ENCODE measurements at regions not wholly inside any gene's neighbourhood (a gene's known extent, or its start where the extent isn't known, plus 50 kb on each side); places are given as distances from the start of the nearest gene placed in this dataset.
A peak's percentile ranks its signal among the peaks of the same experiment; 100 is the strongest.

DNA sequence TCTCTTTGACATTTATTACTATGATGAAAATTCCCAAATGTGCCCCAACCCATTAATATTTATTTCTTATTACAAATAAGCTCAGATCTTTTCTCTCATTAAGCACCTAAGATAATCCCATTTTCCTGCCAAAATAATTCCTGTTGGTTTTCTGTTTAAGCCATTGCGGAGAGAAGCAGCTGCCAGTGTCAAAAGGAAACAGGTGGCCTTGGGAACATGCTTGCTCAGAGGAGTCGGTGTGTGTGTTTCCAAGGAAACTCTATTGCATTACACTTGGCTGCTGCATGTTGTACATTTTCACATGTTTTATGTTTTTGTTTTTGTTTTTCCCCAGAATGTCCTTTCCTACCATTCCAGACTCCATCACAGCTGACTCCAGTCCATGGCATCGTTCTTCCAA, 56.4 kb downstream of the CD24 start:
- DNase-seq = no peak

- no peak for DNase-seq
These were observed 57.6 kb downstream of the CD24 start for GRCh38 chr6:106916891-106917290.

- DNase-seq = no peak
These were observed 60.8 kb downstream of the CD24 start for GRCh38 chr6:106913676-106914280.

- no peak for DNase-seq
These were observed 61.4 kb downstream of the CD24 start for GRCh38 chr6:106913111-106913510.

- DNase-seq = no peak
These were observed 62.4 kb downstream of the CD24 start for GRCh38 chr6:106912091-106912490.

- no peak for DNase-seq
These were observed 63.3 kb downstream of the CD24 start for GRCh38 chr6:106910999-106911949.

DNA sequence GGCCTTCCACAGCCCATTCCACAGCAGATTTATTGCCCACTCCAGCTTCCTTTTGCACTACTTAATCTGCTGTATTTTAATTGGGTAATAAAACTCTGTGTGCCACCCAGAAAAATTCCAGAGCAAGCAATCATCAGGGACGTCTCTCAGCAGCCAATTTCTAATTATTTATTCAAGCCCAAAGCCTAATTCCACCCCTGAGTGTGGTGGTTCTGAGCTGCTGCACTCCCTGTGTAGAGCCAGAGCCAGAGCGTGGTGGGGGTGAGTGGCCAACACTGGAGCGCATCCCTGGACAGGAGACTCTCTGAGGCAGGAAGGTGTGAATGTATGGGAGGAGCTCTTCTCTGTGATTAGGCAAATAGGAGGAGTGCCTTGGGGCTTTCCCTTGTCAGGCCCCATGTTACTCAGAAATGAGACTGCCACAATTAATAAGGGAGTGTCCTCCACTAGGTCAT, 66.1 kb downstream of the CD24 start:
- no peak for DNase-seq

GRCh38 chr6:106907754-106908153, 66.8 kb downstream of the CD24 start:
- DNase-seq = no peak

DNA sequence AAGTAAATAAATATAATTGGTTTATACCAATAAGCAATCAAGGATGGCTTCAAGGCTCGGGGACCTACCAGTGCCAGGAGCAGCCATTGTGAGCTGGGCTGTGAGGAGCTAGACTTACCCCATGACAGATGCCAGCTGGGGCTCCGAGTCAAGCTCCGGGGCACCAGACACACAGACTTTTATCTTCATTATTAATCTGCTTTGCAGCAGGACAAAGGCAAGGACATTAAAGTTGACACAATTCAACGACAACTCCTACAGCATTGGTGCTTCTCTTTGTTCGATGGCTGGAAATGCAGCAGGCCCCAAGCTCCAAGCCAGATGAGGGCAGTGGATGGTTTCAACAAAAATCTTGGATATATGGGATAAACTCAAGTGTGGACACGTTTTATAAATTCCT, 68.3 kb downstream of the CD24 start:
- no peak for DNase-seq

GRCh38 chr6:106903299-106903698, 71.2 kb downstream of the CD24 start:
- DNase-seq = no peak

DNA sequence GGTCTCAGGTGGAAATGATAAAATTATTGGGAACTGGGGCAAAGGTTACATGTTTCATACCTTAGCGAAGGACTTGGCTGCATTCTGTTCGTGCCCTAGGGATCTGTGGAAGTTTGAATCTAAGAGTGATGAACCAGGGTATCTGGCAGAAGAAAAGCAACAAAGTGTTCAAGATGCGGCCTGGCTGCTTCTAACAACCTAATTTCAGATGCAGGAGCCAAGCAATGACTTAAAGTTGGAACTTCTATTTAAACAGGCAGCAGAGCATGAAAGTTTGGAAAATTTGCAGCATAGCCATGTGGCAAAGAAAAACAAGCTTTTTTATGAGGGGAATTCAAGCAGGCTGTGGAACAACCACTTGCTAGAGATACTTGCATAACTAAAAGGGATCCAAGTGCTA, 73.5 kb downstream of the CD24 start:
- DNase-seq = no peak

DNA sequence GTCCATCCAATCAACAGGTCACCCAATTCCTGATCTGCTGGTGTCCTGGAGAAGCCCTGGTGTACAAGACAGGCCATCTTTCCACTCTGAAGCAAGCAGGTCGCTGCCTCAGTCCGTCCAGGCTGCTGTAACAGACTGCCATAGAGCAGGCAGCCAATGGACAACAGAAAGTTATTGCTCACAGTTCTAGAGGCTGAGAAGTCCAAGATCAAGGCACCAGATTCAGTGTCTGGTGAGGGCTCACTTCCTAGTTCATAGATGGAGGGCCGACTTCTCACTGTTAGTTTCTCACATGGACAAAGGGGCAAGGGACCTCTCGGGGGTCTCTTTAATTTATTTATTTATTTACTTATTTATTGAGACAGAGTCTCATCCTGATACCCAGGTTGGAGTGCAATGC, 74.8 kb downstream of the CD24 start:
- DNase-seq = no peak

GRCh38 chr6:106897580-106897979, 76.9 kb downstream of the CD24 start:
- DNase-seq = no peak

DNA sequence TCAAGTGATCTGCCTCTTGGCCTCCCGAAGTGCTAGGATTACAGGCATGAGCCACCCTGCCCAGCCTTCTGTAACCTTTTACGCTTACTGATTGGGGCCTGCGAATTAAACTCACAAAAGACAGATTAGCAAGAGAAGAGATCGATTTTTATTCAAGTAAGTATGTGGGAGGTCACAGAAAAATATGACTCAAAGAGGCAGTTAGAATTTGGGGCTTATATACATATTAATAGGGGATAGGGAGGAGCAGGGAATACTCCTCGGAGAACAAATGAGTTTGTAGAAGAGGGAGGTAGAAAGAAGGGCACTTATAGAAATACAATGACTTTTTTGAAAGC, 78.9 kb downstream of the CD24 start:
- DNase-seq = no peak

GRCh38 chr6:106894978-106895702, 79.4 kb downstream of the CD24 start:
- DNase-seq = peak; percentile 19

GRCh38 chr6:106892186-106892585, 82.3 kb downstream of the CD24 start:
- DNase-seq = no peak

GRCh38 chr6:106890447-106890846, 84.1 kb downstream of the CD24 start:
- DNase-seq = no peak

GRCh38 chr6:106889692-106890091, 84.8 kb downstream of the CD24 start:
- no peak for DNase-seq

DNA sequence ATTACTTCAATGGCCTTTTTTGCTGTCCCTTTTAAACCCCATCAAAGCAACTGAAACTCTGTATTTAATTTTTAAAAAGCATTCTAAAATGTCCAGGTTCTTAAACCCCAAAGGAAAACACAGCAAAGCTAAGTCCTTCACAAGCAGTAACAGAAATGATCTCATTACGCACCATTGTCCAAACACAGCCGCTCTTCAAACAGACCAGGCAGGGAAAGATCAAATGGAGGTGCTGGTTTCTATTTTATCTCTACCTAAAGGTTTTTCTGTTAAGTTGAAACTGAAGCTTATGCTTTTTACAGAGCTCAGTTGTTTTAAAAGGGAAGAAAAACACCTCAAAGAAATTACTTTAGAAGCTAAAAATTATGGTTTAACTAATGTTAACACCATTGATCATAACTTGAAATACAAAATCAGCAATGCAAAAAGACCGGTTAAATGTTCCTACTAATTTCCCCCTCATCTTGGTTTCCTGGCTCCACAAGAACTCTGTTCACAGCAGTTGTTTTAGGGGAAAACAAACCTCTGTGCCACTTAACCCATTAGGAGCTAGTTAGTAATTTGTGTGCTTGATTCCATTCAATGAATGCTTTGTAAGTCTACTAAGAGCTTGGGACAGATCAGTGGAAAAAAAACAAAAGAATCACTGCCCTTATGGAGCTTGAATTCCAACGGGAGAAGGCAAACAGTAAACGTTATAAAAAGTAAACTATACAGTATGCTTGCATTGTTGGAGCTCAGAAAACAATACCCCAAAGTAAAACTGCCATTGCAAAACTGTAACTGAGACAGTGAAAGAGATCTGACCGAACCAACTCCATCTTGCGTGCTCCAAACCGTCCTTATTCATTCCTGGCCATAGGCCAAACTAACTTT, 87.4 kb downstream of the CD24 start:
- no peak for DNase-seq

GRCh38 chr6:106886081-106886843, 88.3 kb downstream of the CD24 start:
- DNase-seq = no peak

GRCh38 chr6:106885679-106886078, 88.8 kb downstream of the CD24 start:
- no peak for DNase-seq

GRCh38 chr6:106884576-106884975, 90.0 kb downstream of the CD24 start:
- no peak for DNase-seq
